Caco-2 (cell line): ENCODE measurements at regions not wholly inside any gene's neighbourhood (a gene's known extent, or its start where the extent isn't known, plus 50 kb on each side); places are given as distances from the start of the nearest gene placed in this dataset.
"Not testable (repeated sequence)": the region's sequence is repeated elsewhere in the genome, so short reads cannot be mapped to it uniquely, and the experiment has no call there.

Source experiments
- BruUV-seq: library from RNA; stranded (reverse); fragments of 400-500 nt; replicated peaks from 2 replicates; lab custom pipeline; 2021; lab: Mats Ljungman, UMichigan
- CTCF ChIA-PET: fragments of 300-600 bp; sonication (Branson Sonifier 250); formaldehyde crosslinking; loops from one replicate; lab custom pipeline; 2022; ENCODE audit warnings: antibody characterized with exemption; lab: Charles Lee
- POLR2A ChIA-PET: fragments of 300-600 bp; sonication (Branson Sonifier 250); formaldehyde crosslinking; loops from one replicate; lab custom pipeline; 2022; ENCODE audit warnings: antibody characterized with exemption; lab: Charles Lee
- DNase-seq, 2 experiments: peaks; one replicate each; pipeline versions ENCODE4 v3.0.0 to v3.0.0-alpha.2; 2020 to 2022
- H3K27me3 ChIP-seq: replicated peaks from 2 replicates; pipeline ENCODE4 v1.6.0; 2011; ENCODE audit warnings: low read length; ENCODE audit not compliant: control insufficient read depth, insufficient read depth
- H3K36me3 ChIP-seq: 2 replicates; pipeline ENCODE4 v1.5.1; 2011; ENCODE audit warnings: low read length; ENCODE audit not compliant: control insufficient read depth, insufficient read depth
- H3K4me1 ChIP-seq: fragments of 250-450 bp; sonication (Bioruptor Pico); 2 replicates; pipeline ENCODE4 v1.5.1; 2020; ENCODE audit warnings: mild to moderate bottlenecking
- H3K4me3 ChIP-seq: 2 replicates; pipeline ENCODE4 v1.5.1; 2011; ENCODE audit warnings: low read depth, mild to moderate bottlenecking, control low read depth, low read length
- H3K9me3 ChIP-seq: fragments of 250-450 bp; sonication (Bioruptor Pico); 2 replicates; pipeline ENCODE4 v1.5.1; 2020; ENCODE audit warnings: mild to moderate bottlenecking, moderate library complexity
- H3K27ac Mint-ChIP-seq: one replicate; pipeline ENCODE4 v1.8.0; 2022; ENCODE audit warnings: mixed read lengths; ENCODE audit not compliant: unreplicated experiment
- H3K27me3 Mint-ChIP-seq: one replicate; pipeline ENCODE4 v1.8.0; 2022; ENCODE audit warnings: mixed read lengths; ENCODE audit not compliant: insufficient read depth, unreplicated experiment
- H3K36me3 Mint-ChIP-seq: one replicate; pipeline ENCODE4 v1.8.0; 2022; ENCODE audit warnings: mild to moderate bottlenecking, mixed read lengths; ENCODE audit not compliant: insufficient read depth, unreplicated experiment
- H3K4me1 Mint-ChIP-seq: one replicate; pipeline ENCODE4 v1.8.0; 2022; ENCODE audit warnings: low read depth, mixed read lengths; ENCODE audit not compliant: unreplicated experiment
- H3K4me3 Mint-ChIP-seq: one replicate; pipeline ENCODE4 v1.8.0; 2022; ENCODE audit warnings: mild to moderate bottlenecking, moderate library complexity, mixed read lengths; ENCODE audit not compliant: unreplicated experiment
- H3K9me3 Mint-ChIP-seq: one replicate; pipeline ENCODE4 v1.8.0; 2022; ENCODE audit warnings: mixed read lengths; ENCODE audit not compliant: unreplicated experiment
- CTCF ChIP-seq, 2 experiments: fragments of 200-600 bp in 1 of 2; IDR thresholded peaks; 1 replicate in 1 of 2; 2 replicates in 1 of 2; pipeline versions ENCODE4 v1.5.1 to v1.8.0; 2011 to 2022; ENCODE audit warnings: antibody characterized with exemption in 1 of 2, control low read depth in 1 of 2, inconsistent platforms in 1 of 2, low read depth in 1 of 2, low read length in 1 of 2, mild to moderate bottlenecking in 1 of 2, moderate library complexity in 1 of 2; ENCODE audit not compliant: insufficient read depth in 1 of 2, severe bottlenecking in 1 of 2, unreplicated experiment in 1 of 2
- intact Hi-C: fragments of 100-400 bp; cut with micrococcal nuclease; formaldehyde crosslinking; loops from one replicate; pipeline ENCODE4 v1.10.0; 2022; ENCODE audit not compliant: unreplicated experiment

GRCh38 chr4:84249521-84249920 lies 249.6 kb downstream of the NKX6-1 start:
- ChIA-PET CTCF (no interaction called here), POLR2A (no interaction called here)
- no peaks in the 10 kb centered on the region for H3K9me3 ChIP-seq
- no peaks in the 10 kb centered on the region for H3K27me3 Mint-ChIP-seq
- no peaks in the 10 kb centered on the region for H3K36me3 Mint-ChIP-seq
- no peaks in the 10 kb centered on the region for H3K36me3 ChIP-seq
- no peaks in the 10 kb centered on the region for H3K9me3 Mint-ChIP-seq
- H3K27me3 ChIP-seq, result no peaks in the 10 kb centered on the region
- H3K4me1 Mint-ChIP-seq, result no peaks in the 10 kb centered on the region
- DNase-seq, result no peak
- no peak overlapping the region for H3K27ac Mint-ChIP-seq
- no peak overlapping the region for H3K4me3 Mint-ChIP-seq
- intact Hi-C loops, result no loop called here
- TF ChIP-seq CTCF (IDR thresholded peaks at IDR 0.05; ENCODE audit: insufficient read depth in 1 of 2, low read depth in 1 of 2, low read length in 1 of 2, severe bottlenecking in 1 of 2, unreplicated experiment in 1 of 2), result no peak
- BruUV-seq, result no TSS peak
- no peak overlapping the region for H3K4me3 ChIP-seq
- no peaks in the 10 kb centered on the region for H3K4me1 ChIP-seq

- CTCF ChIA-PET, BruUV-seq, DNase-seq: not testable (repeated sequence)
These were observed 254.1 kb downstream of the NKX6-1 start for GRCh38 chr4:84245042-84245441.

GRCh38 chr4:84244346-84244801 lies 254.7 kb downstream of the NKX6-1 start:
- H3K4me1 ChIP-seq, BruUV-seq, H3K9me3 Mint-ChIP-seq, H3K4me3 ChIP-seq, H3K4me1 Mint-ChIP-seq, H3K36me3 ChIP-seq, H3K27ac Mint-ChIP-seq, H3K27me3 ChIP-seq, POLR2A ChIA-PET, intact Hi-C loops, H3K9me3 ChIP-seq, H3K4me3 Mint-ChIP-seq, H3K27me3 Mint-ChIP-seq, H3K36me3 Mint-ChIP-seq, CTCF ChIA-PET: not testable (repeated sequence)
- DNase-seq, result peak in 1 of 2 experiments; percentile 30
- TF ChIP-seq CTCF (IDR thresholded peaks at IDR 0.05; ENCODE audit: insufficient read depth in 1 of 2, low read depth in 1 of 2, low read length in 1 of 2, severe bottlenecking in 1 of 2, unreplicated experiment in 1 of 2), result peak in 1 of 2 experiments; percentile 9

More at GRCh38 chr4:84245042-84245441, 254.1 kb downstream of the NKX6-1 start:
- POLR2A ChIA-PET, H3K4me3 ChIP-seq, H3K27me3 Mint-ChIP-seq, H3K9me3 Mint-ChIP-seq, intact Hi-C loops, H3K27ac Mint-ChIP-seq, H3K36me3 ChIP-seq, H3K36me3 Mint-ChIP-seq, H3K4me3 Mint-ChIP-seq, H3K27me3 ChIP-seq, H3K9me3 ChIP-seq, H3K4me1 ChIP-seq, H3K4me1 Mint-ChIP-seq: not testable (repeated sequence)

- no TSS peak for BruUV-seq
- Histone ChIP-seq H3K4me1 (no peaks in the 10 kb centered on the region), H3K36me3 (no peaks in the 10 kb centered on the region), H3K9me3 (no peaks in the 10 kb centered on the region), H3K27me3 (no peaks in the 10 kb centered on the region), H3K4me3 (no peak overlapping the region)
- no peaks in the 10 kb centered on the region for H3K9me3 Mint-ChIP-seq
- DNase-seq, result no peak
- intact Hi-C loops, result no loop called here
- CTCF ChIA-PET, result no interaction called here
- no peak overlapping the region for H3K4me3 Mint-ChIP-seq
- POLR2A ChIA-PET, result no interaction called here
- H3K27me3 Mint-ChIP-seq, result no peaks in the 10 kb centered on the region
- H3K4me1 Mint-ChIP-seq, result no peaks in the 10 kb centered on the region
- TF ChIP-seq CTCF (IDR thresholded peaks at IDR 0.05; ENCODE audit: insufficient read depth in 1 of 2, low read depth in 1 of 2, low read length in 1 of 2, severe bottlenecking in 1 of 2, unreplicated experiment in 1 of 2), result no peak
- peaks cover 8% of the 10 kb centered on the region for H3K36me3 Mint-ChIP-seq
- no peak overlapping the region for H3K27ac Mint-ChIP-seq
These were observed 255.4 kb downstream of the NKX6-1 start for GRCh38 chr4:84243685-84244084.
